HepG2 (cell line): ENCODE measurements at regions not wholly inside any gene's neighbourhood (a gene's known extent, or its start where the extent isn't known, plus 50 kb on each side); places are given as distances from the start of the nearest gene placed in this dataset.

Experiments used
- ATAC-seq: fragments of 200-7000 bp; cut with Tn5 transposase; 3 replicates; pipeline ENCODE4 v1.9.1; 2020; ENCODE audit warnings: mild to moderate bottlenecking, moderate library complexity
- BruUV-seq: library from RNA; stranded (reverse); fragments of 400-500 nt; replicated peaks from 2 replicates; lab custom pipeline; 2021; lab: Mats Ljungman, UMichigan
- CTCF ChIA-PET: fragments of 300-600 bp; formaldehyde crosslinking; extraction: SDS; loops from one replicate; lab custom pipeline; 2021; ENCODE audit warnings: low total read pairs, inconsistent platforms, low intra/inter-chr PET ratio; lab: Yijun Ruan, JAX
- POLR2A ChIA-PET: fragments of 350-600 bp; sonication (Branson Sonifier 250); formaldehyde crosslinking; loops from one replicate; lab custom pipeline; 2020; ENCODE audit warnings: antibody characterized with exemption, inconsistent platforms; lab: Yijun Ruan, JAX
- DNase-seq: peaks from one replicate; pipeline ENCODE4 v3.0.0-alpha.2; 2015; ENCODE audit warnings: low spot score
- FAIRE-seq: peaks from 3 replicates; lab custom pipeline; 2011; peaks lifted over from hg19 to GRCh38; lab: Jason Lieb, UNC
- H2AFZ ChIP-seq: one replicate; pipeline ENCODE4 v1.6.1; 2011; ENCODE audit warnings: low read length, inconsistent platforms
- H3K27ac ChIP-seq: fragments of 300-600 bp; 3 replicates; pipeline ENCODE4 v1.8.0; 2011; ENCODE audit warnings: mixed run types, mild to moderate bottlenecking, mixed read lengths, low read length, inconsistent platforms; ENCODE audit not compliant: insufficient read depth; ENCODE audit errors: extremely low read length
- H3K27me3 ChIP-seq, 2 experiments: fragments of 200-600 bp in 1 of 2; 2 replicates in 1 of 2; 3 replicates in 1 of 2; pipeline versions ENCODE4 v1.6.0 to v1.8.0; 2011; ENCODE audit warnings: low read length in 2 of 2, mild to moderate bottlenecking in 2 of 2, moderate library complexity in 2 of 2, inconsistent platforms in 1 of 2; ENCODE audit not compliant: insufficient read depth in 2 of 2, control insufficient read depth in 1 of 2
- H3K36me3 ChIP-seq, 2 experiments: fragments of 200-600 bp in 1 of 2; replicated peaks in 1 of 2; 2 replicates in 1 of 2; 3 replicates in 1 of 2; pipeline versions ENCODE4 v1.5.1 to v1.8.0; 2011; ENCODE audit warnings: low read length in 2 of 2, inconsistent platforms in 1 of 2; ENCODE audit not compliant: insufficient read depth in 2 of 2, control insufficient read depth in 1 of 2
- H3K4me1 ChIP-seq: 2 replicates; pipeline ENCODE4 v1.5.1; 2012; ENCODE audit warnings: low read length, inconsistent platforms; ENCODE audit not compliant: insufficient read depth
- H3K4me2 ChIP-seq: 2 replicates; pipeline ENCODE4 v1.6.0; 2011; ENCODE audit warnings: low read depth, low read length, inconsistent platforms
- H3K4me3 ChIP-seq, 3 experiments: fragments of 200-600 bp in 1 of 3; sonication (generic), shearing (Covaris generic) in 1 of 3; replicated peaks in 1 of 3; 2 replicates each; pipeline ENCODE4 v1.5.1; 2011 to 2016; ENCODE audit warnings: low read length in 3 of 3, inconsistent platforms in 2 of 3, low read depth in 2 of 3, mild to moderate bottlenecking in 2 of 3, control low read depth in 1 of 3, mixed read lengths in 1 of 3; ENCODE audit not compliant: insufficient read depth in 1 of 3
- H3K79me2 ChIP-seq: one replicate; pipeline ENCODE4 v1.6.1; 2011; ENCODE audit warnings: low read length, inconsistent platforms; ENCODE audit not compliant: insufficient read depth
- H3K9ac ChIP-seq: 2 replicates; pipeline ENCODE4 v1.6.0; 2011; ENCODE audit warnings: mild to moderate bottlenecking, low read depth, low read length, inconsistent platforms; ENCODE audit not compliant: insufficient read depth
- H3K9me3 ChIP-seq: 2 replicates; pipeline ENCODE4 v1.5.1; 2012; ENCODE audit warnings: mild to moderate bottlenecking, low read length
- H4K20me1 ChIP-seq: 2 replicates; pipeline ENCODE4 v1.6.0; 2011; ENCODE audit warnings: inconsistent platforms, mild to moderate bottlenecking, low read length, moderate library complexity; ENCODE audit not compliant: insufficient read depth
- ADNP ChIP-seq: sonication (generic); formaldehyde crosslinking; IDR thresholded peaks from 2 replicates; pipeline ENCODE4 v1.4.0; 2020; ENCODE audit warnings: missing genetic modification reagents
- CTCF ChIP-seq: sonication (generic); formaldehyde crosslinking; IDR thresholded peaks from 2 replicates; pipeline ENCODE4 v1.5.0; 2020; ENCODE audit warnings: mild to moderate bottlenecking, missing genetic modification reagents, moderate library complexity
- JUNB ChIP-seq: sonication (generic); formaldehyde crosslinking; IDR thresholded peaks from 2 replicates; pipeline ENCODE4 v1.8.0; 2022; ENCODE audit warnings: missing genetic modification reagents, mild to moderate bottlenecking, borderline replicate concordance
- SMC3 ChIP-seq: IDR thresholded peaks from 2 replicates; pipeline ENCODE4 v1.6.1; 2011; ENCODE audit warnings: low read length, improper control_type of control experiment
- THYN1 ChIP-seq: sonication (generic); formaldehyde crosslinking; IDR thresholded peaks from 2 replicates; pipeline ENCODE4 v1.8.1; 2023; ENCODE audit warnings: low read depth, mild to moderate bottlenecking, moderate library complexity, missing genetic modification reagents, borderline replicate concordance
- WGBS: methylation state at CpG from one replicate; pipeline ENCODE4 v1.1.6; 2017; ENCODE audit warnings: low lambda C conversion rate; 5-methylcytosine and 5-hydroxymethylcytosine counted together
- in situ Hi-C: cut with HindIII; loops from 2 replicates; pipeline ENCODE4 v1.10.0; 2017; ENCODE audit warnings: low pct_unique_long_range_greater_than_20kb; ENCODE audit not compliant: extremely low pct_ligation_motif_present
- intact Hi-C: fragments of 100-400 bp; cut with micrococcal nuclease; formaldehyde crosslinking; loops from one replicate; pipeline ENCODE4 v1.10.0; 2022; ENCODE audit not compliant: unreplicated experiment
- TF ChIP-seq, protein P1 (sequence below): sonication (generic); formaldehyde crosslinking; conservative IDR thresholded peaks from 2 replicates; pipeline ENCODE4 v1.4.0; 2020; ENCODE audit warnings: missing genetic modification reagents

DNA sequence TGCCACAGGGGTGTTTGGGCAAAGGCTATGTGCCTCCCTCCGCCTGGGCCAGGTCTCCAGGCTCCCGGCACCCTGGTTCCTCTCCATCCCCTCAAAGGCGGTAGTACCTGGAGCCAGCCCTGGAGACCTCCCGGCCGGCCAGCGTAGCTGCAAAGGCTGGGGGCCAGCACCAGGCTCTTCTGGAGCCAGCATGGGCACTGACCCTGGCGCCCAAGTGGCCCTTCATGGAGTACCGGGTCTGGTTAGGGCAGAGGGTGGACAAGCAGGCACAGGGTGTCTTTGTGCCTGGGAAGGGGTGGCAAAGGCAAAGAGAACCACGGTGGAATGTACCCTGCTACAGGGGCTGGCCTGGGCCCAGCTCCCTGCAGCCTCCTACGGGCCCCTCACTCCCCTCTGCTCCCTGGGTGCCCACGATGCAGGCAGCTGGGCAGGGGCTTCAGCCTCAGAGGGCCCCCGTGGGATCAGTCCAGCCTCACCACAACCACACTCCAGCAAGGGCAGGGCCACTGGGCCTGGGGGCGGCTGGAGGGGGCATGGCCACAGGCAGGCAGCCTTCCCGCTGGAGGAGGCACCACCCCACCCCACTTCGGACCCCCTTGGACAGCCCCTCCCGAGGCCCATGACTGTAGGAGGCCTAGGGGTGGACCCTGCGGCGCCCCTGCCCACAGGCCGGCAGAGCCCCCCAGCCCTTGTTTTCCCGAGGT lies 112.9 kb upstream of the NKX1-1 start:
- 50% methylated on average over 10 of the region's 20 CpGs for WGBS
- Histone ChIP-seq H3K9ac (no peak overlapping the region), H3K27ac (no peak overlapping the region), H4K20me1 (peaks cover 5% of the 10 kb centered on the region; the same call in 1 of the 2 replicates), H3K4me3 (no peak overlapping the region), H3K27me3 (peaks cover 14 to 70% of the 10 kb centered on the region in 2 experiments; a peak in 3 of 5 replicates), H3K4me1 (no peaks in the 10 kb centered on the region), H3K79me2 (no peaks in the 10 kb centered on the region), H3K9me3 (peaks cover 2% of the 10 kb centered on the region; the same call in 1 of the 2 replicates), H3K36me3 (no peaks in the 10 kb centered on the region), H3K4me2 (no peak overlapping the region), H2AFZ (no peak overlapping the region)
- TF ChIP-seq ADNP (CRISPR knock-in tag) (no peak), THYN1 (no peak), JUNB (CRISPR knock-in tag) (no peak), CTCF (no peak), SMC3 (no peak)
- TF ChIP-seq, protein P1, sequence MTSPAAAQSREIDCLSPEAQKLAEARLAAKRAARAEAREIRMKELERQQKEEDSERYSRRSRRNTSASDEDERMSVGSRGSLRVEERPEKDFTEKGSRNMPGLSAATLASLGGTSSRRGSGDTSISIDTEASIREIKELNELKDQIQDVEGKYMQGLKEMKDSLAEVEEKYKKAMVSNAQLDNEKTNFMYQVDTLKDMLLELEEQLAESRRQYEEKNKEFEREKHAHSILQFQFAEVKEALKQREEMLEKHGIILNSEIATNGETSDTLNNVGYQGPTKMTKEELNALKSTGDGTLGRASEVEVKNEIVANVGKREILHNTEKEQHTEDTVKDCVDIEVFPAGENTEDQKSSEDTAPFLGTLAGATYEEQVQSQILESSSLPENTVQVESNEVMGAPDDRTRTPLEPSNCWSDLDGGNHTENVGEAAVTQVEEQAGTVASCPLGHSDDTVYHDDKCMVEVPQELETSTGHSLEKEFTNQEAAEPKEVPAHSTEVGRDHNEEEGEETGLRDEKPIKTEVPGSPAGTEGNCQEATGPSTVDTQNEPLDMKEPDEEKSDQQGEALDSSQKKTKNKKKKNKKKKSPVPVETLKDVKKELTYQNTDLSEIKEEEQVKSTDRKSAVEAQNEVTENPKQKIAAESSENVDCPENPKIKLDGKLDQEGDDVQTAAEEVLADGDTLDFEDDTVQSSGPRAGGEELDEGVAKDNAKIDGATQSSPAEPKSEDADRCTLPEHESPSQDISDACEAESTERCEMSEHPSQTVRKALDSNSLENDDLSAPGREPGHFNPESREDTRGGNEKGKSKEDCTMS (CRISPR knock-in tag), result no peak
- CTCF ChIA-PET, result no interaction called here
- POLR2A ChIA-PET, result no interaction called here
- intact Hi-C loops, result no loop called here
- no TSS peak for BruUV-seq
- ATAC-seq, result no peak
- DNase-seq, result no peak
- in situ Hi-C loops, result loop anchor here (10.0 kb wide), 1 partner anchor 164 kb away; no protein-coding TSS in a partner anchor
- FAIRE-seq, result no peak
